RKO (cell line): ENCODE measurements at regions not wholly inside any gene's neighbourhood (a gene's known extent, or its start where the extent isn't known, plus 50 kb on each side); places are given as distances from the start of the nearest gene placed in this dataset.

ENCODE experiments used
- DNase-seq: peaks from one replicate; pipeline ENCODE4 v3.0.0-alpha.2; 2016; ENCODE audit warnings: low spot score

DNA sequence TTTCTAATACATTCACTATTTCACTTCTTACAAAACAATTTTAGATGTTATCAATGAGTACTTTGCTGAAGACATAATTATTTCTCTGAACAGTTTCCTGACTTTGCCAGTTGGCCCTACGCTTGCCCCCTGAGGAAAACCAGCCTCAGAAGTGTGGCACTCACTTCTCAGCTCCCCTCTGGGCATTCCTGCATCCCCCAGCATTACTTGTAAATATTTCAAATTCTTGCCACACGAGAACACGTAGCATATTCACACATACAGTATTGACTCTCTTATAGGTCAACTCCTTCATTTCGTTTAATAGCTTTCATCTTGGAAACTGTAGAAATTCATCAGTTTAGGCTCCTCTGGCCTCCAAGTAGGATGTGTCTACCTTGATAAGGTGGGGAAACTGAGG is 65.2 kb downstream of the OTX2 start:
- no peak for DNase-seq

DNA sequence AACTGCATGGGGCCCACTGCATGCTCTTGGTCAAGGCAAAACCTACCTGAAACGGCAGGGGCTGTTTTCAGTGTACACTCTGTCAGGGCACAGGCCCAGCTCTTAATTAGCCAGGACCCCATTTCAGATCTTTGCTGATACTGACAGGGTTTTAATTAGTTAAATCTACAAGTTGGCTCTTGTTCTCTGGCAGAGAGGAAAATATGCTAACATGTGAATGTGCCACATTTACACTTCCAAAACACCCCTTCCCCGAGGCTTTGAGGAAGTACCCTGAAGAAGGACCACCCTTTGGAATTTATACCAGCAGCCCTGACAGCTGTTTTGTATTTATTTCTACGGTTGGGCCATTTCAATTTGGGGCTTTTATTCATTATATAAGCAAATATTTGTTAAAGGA is 66.3 kb downstream of the OTX2 start:
- DNase-seq: no peak

DNA sequence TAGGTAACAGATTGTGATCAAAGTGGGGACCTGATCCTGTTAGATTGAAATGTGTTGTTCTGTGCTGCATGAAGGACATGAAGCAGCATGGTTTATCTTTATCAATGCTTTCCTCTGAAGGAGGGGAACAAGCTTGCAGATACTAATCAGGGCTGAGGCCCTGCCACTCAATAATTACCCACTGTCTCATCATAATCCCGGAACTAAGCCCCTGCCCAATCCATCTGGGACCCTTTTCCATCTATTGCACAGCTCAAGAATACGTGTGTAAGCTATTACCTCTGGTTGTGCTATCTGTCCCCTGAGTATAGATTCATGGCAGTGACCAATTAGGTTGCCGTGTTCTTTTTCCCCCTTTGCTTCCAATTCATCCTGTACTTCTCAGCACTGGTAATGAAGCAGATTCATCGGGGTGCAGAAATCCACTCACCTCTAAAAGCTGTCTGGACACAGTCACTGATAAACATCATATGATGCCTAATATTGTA is 67.8 kb downstream of the OTX2 start:
- DNase-seq: no peak

DNA sequence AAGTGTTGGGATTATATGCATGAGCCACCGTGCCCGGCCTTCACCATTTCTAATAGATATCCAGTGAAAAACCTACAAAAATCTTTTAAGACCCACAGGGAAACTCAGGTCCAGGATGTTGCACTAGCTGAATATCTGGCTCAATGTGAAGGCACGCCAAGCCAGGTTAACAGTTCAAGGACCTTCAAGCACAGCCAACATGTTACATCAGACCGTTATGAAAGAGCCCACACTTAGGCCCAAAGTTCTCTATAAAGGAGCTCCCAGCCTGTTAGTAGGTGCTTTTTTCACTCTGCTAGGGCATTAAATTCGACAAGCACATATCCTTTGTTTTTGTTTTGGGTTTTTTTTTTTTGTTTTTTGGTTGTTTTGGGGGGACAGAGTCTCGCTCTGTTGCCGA is 69.0 kb downstream of the OTX2 start:
- DNase-seq: no peak

DNA sequence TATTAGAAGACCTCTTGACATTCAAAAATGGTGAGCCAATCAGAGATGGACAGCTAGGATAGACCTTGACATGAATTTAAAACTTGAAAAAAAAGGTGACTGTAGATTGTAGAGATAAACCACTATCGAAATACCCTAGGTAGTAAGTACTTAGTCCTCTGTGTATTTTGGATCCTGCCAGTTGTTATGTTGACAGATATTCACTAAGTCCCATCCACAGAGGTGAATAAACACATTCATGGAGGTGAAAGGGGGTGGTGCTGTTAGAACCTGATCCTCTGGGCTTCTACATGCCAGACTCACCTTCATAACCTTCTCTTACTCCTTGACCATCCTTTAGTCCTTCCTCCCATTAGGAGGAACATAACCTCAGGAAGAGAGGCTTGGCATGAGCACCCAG is 72.3 kb downstream of the OTX2 start:
- no peak for DNase-seq

DNA sequence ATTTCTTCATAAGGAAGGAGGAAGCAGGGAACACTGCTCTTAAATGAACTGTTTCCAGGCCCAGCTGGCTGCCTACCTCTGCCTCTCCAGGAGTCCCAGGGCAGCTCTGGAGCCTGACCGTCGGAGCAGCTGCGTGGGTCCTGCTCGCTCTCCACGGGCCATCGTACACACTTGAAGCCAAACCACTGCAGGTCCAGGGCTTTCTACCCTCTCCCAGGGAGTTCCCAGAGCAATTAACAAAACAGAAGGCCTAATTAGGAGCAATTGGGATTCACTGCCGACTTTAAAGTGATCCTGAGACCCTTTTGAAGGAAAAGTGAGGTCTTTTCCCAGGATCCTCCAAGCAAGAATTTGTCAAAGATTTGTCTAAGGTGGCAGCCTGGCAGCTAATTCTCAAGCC is 76.9 kb downstream of the OTX2 start:
- DNase-seq: no peak

DNA sequence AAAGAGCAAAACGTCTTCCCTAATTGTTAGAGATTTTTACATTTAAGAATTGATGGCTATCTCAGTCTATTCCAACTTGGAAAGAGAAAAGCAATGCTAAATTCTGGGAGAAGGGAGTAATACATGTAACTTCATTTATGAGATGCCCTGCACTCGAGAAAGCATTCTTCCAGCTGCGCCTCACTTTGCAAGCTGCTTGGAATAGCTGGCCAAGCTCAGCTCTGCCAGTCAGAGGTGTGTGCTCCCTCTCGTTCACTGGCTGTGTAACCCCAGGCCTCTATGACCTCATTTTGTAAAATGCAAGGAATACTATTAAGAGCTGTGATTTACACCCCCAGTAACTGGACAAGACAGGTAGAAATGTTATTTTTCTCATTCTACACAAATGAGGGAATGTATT is 79.1 kb downstream of the OTX2 start:
- DNase-seq: no peak

DNA sequence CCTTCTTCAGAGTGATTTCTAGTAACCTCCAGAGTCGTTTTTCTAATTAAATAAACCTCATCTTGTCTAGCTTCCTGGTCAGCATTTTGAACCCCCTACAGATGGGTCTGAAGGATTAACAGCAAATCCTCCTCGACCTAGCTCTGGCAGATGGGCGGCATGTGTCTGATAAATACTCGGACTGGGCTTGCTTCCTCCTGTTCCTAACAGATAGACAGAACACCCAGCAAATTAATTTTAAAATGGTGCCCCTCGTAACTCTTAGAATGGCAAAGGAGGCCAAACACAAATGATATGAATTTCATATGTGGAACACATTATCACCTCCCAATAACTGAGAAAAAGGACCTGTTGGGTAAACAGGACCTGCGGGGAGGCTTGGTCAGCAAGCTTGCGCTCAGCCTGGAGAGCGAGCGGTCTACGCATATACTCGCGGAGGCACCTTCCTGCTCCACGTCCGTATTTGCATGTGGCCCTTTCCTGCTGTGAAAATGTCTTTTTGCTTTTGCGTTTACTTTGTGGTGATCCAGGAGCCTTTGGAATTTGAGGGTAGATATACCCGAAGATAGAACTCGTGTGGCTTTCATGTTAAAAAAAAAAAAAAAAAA is 79.6 kb downstream of the OTX2 start:
- no peak for DNase-seq

DNA sequence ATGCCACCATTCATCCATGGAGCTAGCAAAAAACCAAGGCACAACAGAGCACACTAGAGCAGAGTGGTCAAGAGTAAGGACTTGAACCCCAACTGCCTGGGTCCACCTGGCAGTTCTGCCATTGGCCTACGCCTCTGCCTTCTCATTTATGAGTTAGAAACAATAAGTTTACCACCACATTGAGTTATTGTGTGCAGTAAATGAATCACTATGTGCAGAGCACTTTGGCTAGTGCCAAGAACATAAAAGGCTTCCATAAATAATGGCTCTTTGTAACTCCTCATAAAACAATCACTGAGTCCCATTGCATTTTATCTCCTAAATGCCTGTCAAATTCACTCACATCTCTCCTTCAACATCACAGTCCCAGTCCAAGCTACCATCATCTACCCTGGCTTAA is 86.3 kb downstream of the OTX2 start:
- no peak for DNase-seq

DNA sequence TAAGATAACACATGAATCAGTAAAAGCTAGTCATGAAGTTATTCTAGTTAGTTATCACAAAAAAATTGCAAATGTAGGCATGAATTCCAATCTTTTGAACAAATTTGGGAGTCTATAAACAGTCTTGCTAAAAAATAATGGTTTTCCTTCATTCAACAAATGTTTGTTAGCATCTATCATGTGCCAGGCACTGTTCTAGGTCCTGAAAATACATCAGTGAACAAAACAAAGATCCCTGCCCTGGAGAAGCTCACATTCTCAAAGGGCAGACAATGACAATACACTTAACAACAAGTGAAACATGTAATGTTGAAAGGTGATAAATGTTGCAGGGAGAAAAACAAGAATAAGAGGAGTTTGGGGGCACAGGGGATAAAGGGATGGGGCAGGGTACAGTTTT is 86.9 kb downstream of the OTX2 start:
- DNase-seq: no peak

DNA sequence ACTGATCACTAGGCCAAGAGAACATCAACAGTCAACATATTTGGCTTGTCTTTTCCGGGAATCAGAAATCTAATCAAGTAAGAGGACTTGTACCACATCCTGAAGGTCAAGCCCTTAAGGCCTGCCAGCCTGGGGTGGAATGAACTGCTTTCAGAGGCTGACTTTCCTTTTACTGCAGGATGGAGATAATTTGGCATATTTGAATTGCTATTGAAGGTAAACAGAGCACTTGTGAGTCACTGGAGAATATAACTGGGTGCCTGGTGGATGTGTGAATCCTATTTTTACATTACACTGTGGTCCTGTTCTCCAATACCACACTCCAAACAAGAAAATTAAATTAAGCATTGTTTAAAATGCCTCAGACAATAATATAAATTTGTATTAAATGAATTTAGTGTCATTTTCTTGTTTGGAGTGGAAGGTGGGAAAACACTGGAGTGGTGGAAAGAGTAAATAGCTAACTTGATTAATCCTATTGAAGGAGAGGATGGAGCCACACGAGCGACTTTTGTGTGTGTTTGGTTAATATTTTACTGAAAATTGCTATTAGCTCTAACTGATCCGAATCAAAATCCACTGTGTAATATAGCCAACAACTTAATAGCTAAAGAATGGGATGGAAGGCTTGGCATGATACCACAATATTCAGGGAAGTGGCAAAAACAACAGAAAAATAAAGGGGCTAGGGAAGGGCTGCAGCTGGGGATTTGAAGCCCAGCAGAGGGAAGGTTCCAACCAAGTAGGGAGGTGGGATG is 89.4 kb downstream of the OTX2 start:
- no peak for DNase-seq

DNA sequence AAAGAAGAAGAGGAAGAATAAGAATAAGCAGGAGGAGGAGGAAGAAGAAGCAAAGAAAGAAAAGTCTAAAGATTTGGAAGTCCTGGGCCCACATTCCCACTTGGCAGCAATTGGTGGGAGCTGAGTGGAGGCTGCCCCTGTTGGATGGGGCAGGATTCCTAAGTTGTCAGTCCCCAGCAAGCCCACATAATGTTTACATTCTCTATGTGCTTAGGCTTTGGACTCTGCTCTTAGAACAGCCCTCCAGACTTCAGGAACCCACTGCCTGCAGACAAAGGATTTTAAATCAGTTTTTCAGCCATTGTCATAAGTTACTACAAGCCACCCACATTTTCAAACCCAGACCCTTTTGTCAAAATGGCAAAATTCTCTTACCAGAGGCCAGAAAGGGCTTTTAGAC is 92.0 kb downstream of the OTX2 start:
- DNase-seq: no peak

DNA sequence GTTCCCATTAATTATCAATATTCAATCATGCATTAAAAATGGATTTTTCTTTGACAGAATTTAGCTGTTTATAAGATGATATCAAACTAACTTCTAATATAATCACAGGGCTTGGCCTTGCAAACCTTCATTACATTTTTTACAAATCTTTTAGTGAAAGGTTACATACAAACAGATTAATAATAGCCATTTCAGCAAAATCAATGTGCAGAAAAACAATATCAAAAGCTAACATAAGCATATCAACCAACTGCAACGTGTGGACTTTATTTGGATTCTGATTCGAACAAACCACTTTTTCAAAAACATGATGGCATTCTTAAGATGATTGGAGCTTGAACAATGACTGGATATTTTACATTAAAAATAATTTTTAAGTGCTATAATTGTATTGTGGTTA is 93.6 kb downstream of the OTX2 start:
- no peak for DNase-seq

DNA sequence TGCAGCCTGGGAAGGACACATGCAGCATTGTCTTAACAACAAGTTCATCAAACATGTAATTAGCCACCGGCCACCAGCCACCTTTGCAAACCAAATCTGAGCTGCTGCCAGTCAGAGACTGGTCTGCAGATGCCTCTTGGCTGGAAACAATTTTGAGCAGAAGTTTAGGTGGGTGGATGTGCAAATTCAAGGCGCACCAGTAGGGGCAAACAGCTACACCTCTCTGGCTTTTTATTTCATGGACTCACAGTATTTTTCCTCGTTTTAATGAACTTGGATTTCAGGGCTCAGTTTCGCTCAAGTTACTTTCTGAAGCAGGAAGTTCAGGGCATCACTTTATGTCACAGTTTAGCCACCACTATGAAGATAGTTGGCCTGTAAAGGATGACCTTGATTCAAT is 94.3 kb downstream of the OTX2 start:
- peak; percentile 9 for DNase-seq

DNA sequence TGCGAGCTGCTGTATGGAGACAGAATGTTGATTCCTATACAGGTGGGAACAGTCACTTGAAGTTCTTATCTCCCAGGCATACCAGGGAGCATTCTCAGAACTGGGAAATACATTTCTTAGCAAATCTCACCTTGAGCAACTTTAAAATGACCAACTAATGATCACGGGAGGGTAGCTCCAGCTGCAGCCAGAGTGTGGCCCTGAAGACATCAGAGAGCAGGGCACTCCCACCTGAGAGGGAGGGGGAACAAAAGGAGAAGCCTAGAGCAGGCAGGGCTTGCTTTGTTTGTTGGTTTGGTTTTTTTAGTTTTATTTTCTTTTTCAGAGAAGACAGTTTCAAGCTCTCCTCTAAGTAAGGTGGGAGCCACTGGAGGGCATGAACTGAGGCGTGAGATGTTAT is 101.1 kb downstream of the OTX2 start:
- no peak for DNase-seq

DNA sequence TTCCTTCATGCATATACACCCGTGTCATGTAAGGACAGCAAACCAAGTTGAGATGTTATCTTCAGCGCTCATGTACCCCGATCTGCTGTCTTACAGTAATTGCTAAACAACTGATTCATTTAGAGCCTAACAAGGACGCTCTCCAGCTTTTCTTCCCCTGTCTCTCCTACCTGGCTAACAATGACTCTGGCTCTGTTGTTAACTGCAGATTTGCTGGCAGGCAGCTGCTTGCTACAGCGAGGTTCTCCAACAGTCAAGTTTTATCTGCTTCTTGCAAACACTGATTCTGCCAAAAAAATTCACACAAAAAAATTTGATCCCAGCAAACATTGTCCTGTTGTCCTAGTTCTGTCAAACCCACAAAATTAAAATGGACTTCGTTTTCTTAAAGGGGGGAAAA is 101.6 kb downstream of the OTX2 start:
- DNase-seq: no peak

DNA sequence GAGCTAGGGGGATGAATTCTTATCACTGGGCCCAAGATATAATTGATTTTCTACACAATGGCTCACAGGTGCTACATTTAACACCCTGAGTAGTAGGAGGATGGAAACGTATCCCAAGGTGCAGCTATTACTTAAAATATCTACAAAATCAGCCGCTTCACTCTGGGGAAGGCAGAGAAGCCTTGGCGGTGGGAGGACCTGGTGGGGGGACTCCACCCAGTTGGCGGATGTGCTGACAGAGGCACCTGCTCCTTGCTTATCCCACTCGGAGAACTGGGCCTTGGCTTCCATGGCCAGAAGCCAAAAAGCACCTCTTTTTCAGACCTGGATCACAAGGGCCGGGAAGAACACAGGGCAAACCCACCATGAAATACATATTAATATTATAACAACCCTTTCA is 106.3 kb downstream of the OTX2 start:
- no peak for DNase-seq

DNA sequence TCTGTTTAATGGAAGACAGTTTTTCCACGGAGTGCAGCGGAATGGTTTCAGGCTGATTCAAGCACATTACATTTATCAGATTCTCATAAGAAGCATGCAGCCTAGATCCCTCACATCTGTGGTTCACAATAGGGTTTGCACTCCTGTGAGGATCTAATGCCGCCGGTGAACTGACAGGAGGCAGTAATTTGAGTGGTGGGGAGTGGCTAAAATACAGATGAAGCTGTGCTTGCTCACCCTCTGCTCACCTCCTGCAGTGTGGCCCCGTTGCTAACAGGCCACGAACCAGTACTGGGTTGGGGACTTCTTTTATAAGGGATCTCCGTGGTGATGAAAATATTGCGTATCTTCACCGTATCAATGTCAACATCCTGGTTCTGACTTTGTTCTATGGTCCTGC is 107.8 kb downstream of the OTX2 start:
- no peak for DNase-seq
